ENCODE measurements at regions not wholly inside any gene's neighbourhood (a gene's known extent, or its start where the extent isn't known, plus 50 kb on each side); places are given as distances from the start of the nearest gene placed in this dataset.
A peak's percentile ranks its signal among the peaks of the same experiment; 100 is the strongest.

- H3K27me3 ChIP-seq (ENCODE audit: insufficient read depth, low read length), result no peaks in the 10 kb centered on the region
- H3K27me3 Mint-ChIP-seq (ENCODE audit: low read depth, unreplicated experiment), result peaks cover 36% of the 10 kb centered on the region
- no peaks in the 10 kb centered on the region for H4K20me1 ChIP-seq (ENCODE audit: insufficient read depth, low read length)
- no peaks in the 10 kb centered on the region for H3K4me1 ChIP-seq (ENCODE audit: insufficient read depth, low read length)
- peak; percentile 82 for DNase-seq (ENCODE audit: low read depth)
- no peaks in the 10 kb centered on the region for H3K4me1 Mint-ChIP-seq (ENCODE audit: low read depth, unreplicated experiment)
- H2AFZ ChIP-seq (ENCODE audit: low read depth, low read length), result no peak overlapping the region
- TF ChIP-seq CTCF (IDR thresholded peaks at IDR 0.05; ENCODE audit: insufficient read depth, low read depth, low read length) (no peak), EZH2 (IDR thresholded peaks at IDR 0.05; ENCODE audit: insufficient read depth, low read length) (no peak)
- H3K27ac ChIP-seq (ENCODE audit: low read depth, low read length), result no peak overlapping the region
- H3K79me2 ChIP-seq (ENCODE audit: insufficient read depth, low read length), result no peaks in the 10 kb centered on the region
- H3K4me2 ChIP-seq (ENCODE audit: low read length), result no peak overlapping the region
- no peak overlapping the region for H3K4me3 Mint-ChIP-seq (ENCODE audit: unreplicated experiment)
- no peaks in the 10 kb centered on the region for H3K36me3 Mint-ChIP-seq (ENCODE audit: low read depth, unreplicated experiment)
- H3K9me3 ChIP-seq (ENCODE audit: insufficient read depth, low read depth, low read length), result no peaks in the 10 kb centered on the region
- peaks cover 3% of the 10 kb centered on the region for H3K9me3 Mint-ChIP-seq (ENCODE audit: unreplicated experiment)
- FAIRE-seq, result no peak
- no peak overlapping the region for H3K4me3 ChIP-seq (ENCODE audit: insufficient read depth, low read depth, low read length)
- no peaks in the 10 kb centered on the region for H3K36me3 ChIP-seq (ENCODE audit: insufficient read depth, low read length)
- H3K27ac Mint-ChIP-seq (ENCODE audit: unreplicated experiment), result no peak overlapping the region
- no peak overlapping the region for H3K9ac ChIP-seq (ENCODE audit: low read length)
These were observed 306.2 kb upstream of the DIO3 start for GRCh38 chr14:101254805-101255764.

DNA sequence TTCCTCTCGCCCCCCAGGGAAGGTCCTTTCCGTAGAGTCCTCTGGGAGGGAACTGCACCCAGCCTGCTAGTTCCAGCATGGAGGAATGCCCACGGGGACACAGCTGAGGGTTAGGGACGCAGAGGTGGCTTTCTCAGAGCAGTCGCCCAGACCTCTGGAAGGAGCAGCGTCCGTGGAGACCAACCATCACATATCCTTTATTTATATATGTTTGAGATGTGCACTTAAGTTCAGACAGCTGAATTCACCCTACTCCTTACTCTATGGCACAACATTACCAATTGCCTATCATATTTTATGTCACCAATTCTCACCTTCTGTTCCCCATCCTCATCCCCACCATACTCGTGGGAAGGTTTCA is 305.6 kb upstream of the DIO3 start:
- DNase-seq (ENCODE audit: low read depth), result no peak
- no peak overlapping the region for H3K4me3 Mint-ChIP-seq (ENCODE audit: unreplicated experiment)
- no peak for FAIRE-seq
- peaks cover 36% of the 10 kb centered on the region for H3K27me3 Mint-ChIP-seq (ENCODE audit: low read depth, unreplicated experiment)
- Histone ChIP-seq H3K4me1 (ENCODE audit: insufficient read depth, low read length) (no peaks in the 10 kb centered on the region), H3K4me2 (ENCODE audit: low read length) (no peak overlapping the region), H3K9ac (ENCODE audit: low read length) (no peak overlapping the region), H2AFZ (ENCODE audit: low read depth, low read length) (no peak overlapping the region), H3K4me3 (ENCODE audit: insufficient read depth, low read depth, low read length) (no peak overlapping the region), H3K36me3 (ENCODE audit: insufficient read depth, low read length) (no peaks in the 10 kb centered on the region), H3K27me3 (ENCODE audit: insufficient read depth, low read length) (no peaks in the 10 kb centered on the region), H4K20me1 (ENCODE audit: insufficient read depth, low read length) (no peaks in the 10 kb centered on the region), H3K79me2 (ENCODE audit: insufficient read depth, low read length) (no peaks in the 10 kb centered on the region), H3K27ac (ENCODE audit: low read depth, low read length) (no peak overlapping the region), H3K9me3 (ENCODE audit: insufficient read depth, low read depth, low read length) (no peaks in the 10 kb centered on the region)
- H3K4me1 Mint-ChIP-seq (ENCODE audit: low read depth, unreplicated experiment), result no peaks in the 10 kb centered on the region
- peaks cover 3% of the 10 kb centered on the region for H3K9me3 Mint-ChIP-seq (ENCODE audit: unreplicated experiment)
- H3K27ac Mint-ChIP-seq (ENCODE audit: unreplicated experiment), result no peak overlapping the region
- no peak for TF ChIP-seq EZH2 (IDR thresholded peaks at IDR 0.05; ENCODE audit: insufficient read depth, low read length)
- no peak for TF ChIP-seq CTCF (IDR thresholded peaks at IDR 0.05; ENCODE audit: insufficient read depth, low read depth, low read length)
- H3K36me3 Mint-ChIP-seq (ENCODE audit: low read depth, unreplicated experiment), result no peaks in the 10 kb centered on the region

- Histone ChIP-seq H3K9ac (ENCODE audit: low read length) (no peak overlapping the region), H3K4me1 (ENCODE audit: insufficient read depth, low read length) (no peaks in the 10 kb centered on the region), H3K79me2 (ENCODE audit: insufficient read depth, low read length) (no peaks in the 10 kb centered on the region), H3K36me3 (ENCODE audit: insufficient read depth, low read length) (no peaks in the 10 kb centered on the region), H3K4me3 (ENCODE audit: insufficient read depth, low read depth, low read length) (no peak overlapping the region), H3K4me2 (ENCODE audit: low read length) (no peak overlapping the region), H3K27me3 (ENCODE audit: insufficient read depth, low read length) (no peaks in the 10 kb centered on the region), H2AFZ (ENCODE audit: low read depth, low read length) (no peak overlapping the region), H3K27ac (ENCODE audit: low read depth, low read length) (no peak overlapping the region), H3K9me3 (ENCODE audit: insufficient read depth, low read depth, low read length) (no peaks in the 10 kb centered on the region), H4K20me1 (ENCODE audit: insufficient read depth, low read length) (no peaks in the 10 kb centered on the region)
- Mint-ChIP-seq H3K4me3 (ENCODE audit: unreplicated experiment) (no peak overlapping the region), H3K9me3 (ENCODE audit: unreplicated experiment) (peaks cover 3% of the 10 kb centered on the region), H3K27ac (ENCODE audit: unreplicated experiment) (no peak overlapping the region), H3K4me1 (ENCODE audit: low read depth, unreplicated experiment) (no peaks in the 10 kb centered on the region), H3K36me3 (ENCODE audit: low read depth, unreplicated experiment) (no peaks in the 10 kb centered on the region), H3K27me3 (ENCODE audit: low read depth, unreplicated experiment) (peaks cover 30% of the 10 kb centered on the region)
- DNase-seq (ENCODE audit: low read depth), result no peak
- no peak for FAIRE-seq
- TF ChIP-seq EZH2 (IDR thresholded peaks at IDR 0.05; ENCODE audit: insufficient read depth, low read length), result no peak
- no peak for TF ChIP-seq CTCF (IDR thresholded peaks at IDR 0.05; ENCODE audit: insufficient read depth, low read depth, low read length)
These were observed 305.0 kb upstream of the DIO3 start for GRCh38 chr14:101256266-101256665.

Measured in astrocyte (in vitro differentiated cells and primary cell).